HepG2 (cell line): ENCODE measurements at regions not wholly inside any gene's neighbourhood (a gene's known extent, or its start where the extent isn't known, plus 50 kb on each side); places are given as distances from the start of the nearest gene placed in this dataset.

Experiments
- ATAC-seq: fragments of 200-7000 bp; cut with Tn5 transposase; 3 replicates; pipeline ENCODE4 v1.9.1; 2020; ENCODE audit warnings: mild to moderate bottlenecking, moderate library complexity
- BruUV-seq: library from RNA; stranded (reverse); fragments of 400-500 nt; replicated peaks from 2 replicates; lab custom pipeline; 2021; lab: Mats Ljungman, UMichigan
- CTCF ChIA-PET: fragments of 300-600 bp; formaldehyde crosslinking; extraction: SDS; loops from one replicate; lab custom pipeline; 2021; ENCODE audit warnings: low total read pairs, inconsistent platforms, low intra/inter-chr PET ratio; lab: Yijun Ruan, JAX
- POLR2A ChIA-PET: fragments of 350-600 bp; sonication (Branson Sonifier 250); formaldehyde crosslinking; loops from one replicate; lab custom pipeline; 2020; ENCODE audit warnings: antibody characterized with exemption, inconsistent platforms; lab: Yijun Ruan, JAX
- DNase-seq: peaks from one replicate; pipeline ENCODE4 v3.0.0-alpha.2; 2015; ENCODE audit warnings: low spot score
- FAIRE-seq: peaks from 3 replicates; lab custom pipeline; 2011; peaks lifted over from hg19 to GRCh38; lab: Jason Lieb, UNC
- H2AFZ ChIP-seq: one replicate; pipeline ENCODE4 v1.6.1; 2011; ENCODE audit warnings: low read length, inconsistent platforms
- H3K27ac ChIP-seq: fragments of 300-600 bp; 3 replicates; pipeline ENCODE4 v1.8.0; 2011; ENCODE audit warnings: mixed run types, mild to moderate bottlenecking, mixed read lengths, low read length, inconsistent platforms; ENCODE audit not compliant: insufficient read depth; ENCODE audit errors: extremely low read length
- H3K27me3 ChIP-seq, 2 experiments: fragments of 200-600 bp in 1 of 2; 2 replicates in 1 of 2; 3 replicates in 1 of 2; pipeline versions ENCODE4 v1.6.0 to v1.8.0; 2011; ENCODE audit warnings: low read length in 2 of 2, mild to moderate bottlenecking in 2 of 2, moderate library complexity in 2 of 2, inconsistent platforms in 1 of 2; ENCODE audit not compliant: insufficient read depth in 2 of 2, control insufficient read depth in 1 of 2
- H3K36me3 ChIP-seq, 2 experiments: fragments of 200-600 bp in 1 of 2; replicated peaks in 1 of 2; 2 replicates in 1 of 2; 3 replicates in 1 of 2; pipeline versions ENCODE4 v1.5.1 to v1.8.0; 2011; ENCODE audit warnings: low read length in 2 of 2, inconsistent platforms in 1 of 2; ENCODE audit not compliant: insufficient read depth in 2 of 2, control insufficient read depth in 1 of 2
- H3K4me1 ChIP-seq: 2 replicates; pipeline ENCODE4 v1.5.1; 2012; ENCODE audit warnings: low read length, inconsistent platforms; ENCODE audit not compliant: insufficient read depth
- H3K4me2 ChIP-seq: 2 replicates; pipeline ENCODE4 v1.6.0; 2011; ENCODE audit warnings: low read depth, low read length, inconsistent platforms
- H3K4me3 ChIP-seq, 3 experiments: fragments of 200-600 bp in 1 of 3; sonication (generic), shearing (Covaris generic) in 1 of 3; replicated peaks in 1 of 3; 2 replicates each; pipeline ENCODE4 v1.5.1; 2011 to 2016; ENCODE audit warnings: low read length in 3 of 3, inconsistent platforms in 2 of 3, low read depth in 2 of 3, mild to moderate bottlenecking in 2 of 3, control low read depth in 1 of 3, mixed read lengths in 1 of 3; ENCODE audit not compliant: insufficient read depth in 1 of 3
- H3K79me2 ChIP-seq: one replicate; pipeline ENCODE4 v1.6.1; 2011; ENCODE audit warnings: low read length, inconsistent platforms; ENCODE audit not compliant: insufficient read depth
- H3K9ac ChIP-seq: 2 replicates; pipeline ENCODE4 v1.6.0; 2011; ENCODE audit warnings: mild to moderate bottlenecking, low read depth, low read length, inconsistent platforms; ENCODE audit not compliant: insufficient read depth
- H3K9me3 ChIP-seq: 2 replicates; pipeline ENCODE4 v1.5.1; 2012; ENCODE audit warnings: mild to moderate bottlenecking, low read length
- H4K20me1 ChIP-seq: 2 replicates; pipeline ENCODE4 v1.6.0; 2011; ENCODE audit warnings: inconsistent platforms, mild to moderate bottlenecking, low read length, moderate library complexity; ENCODE audit not compliant: insufficient read depth
- CSRNP1 ChIP-seq: sonication (generic); formaldehyde crosslinking; IDR thresholded peaks from 2 replicates; pipeline ENCODE4 v1.8.1; 2023; ENCODE audit warnings: mild to moderate bottlenecking, missing genetic modification reagents
- FOXC1 ChIP-seq: sonication (generic); formaldehyde crosslinking; IDR thresholded peaks from 2 replicates; pipeline ENCODE4 v1.8.0; 2022; ENCODE audit warnings: mild to moderate bottlenecking, missing genetic modification reagents, borderline replicate concordance
- KDM2A ChIP-seq: sonication (generic); formaldehyde crosslinking; IDR thresholded peaks from 2 replicates; pipeline ENCODE4 v1.4.0; 2020; ENCODE audit warnings: low read depth, missing genetic modification reagents, borderline replicate concordance
- NPAS2 ChIP-seq: sonication (generic); formaldehyde crosslinking; IDR thresholded peaks from 2 replicates; pipeline ENCODE4 v1.8.0; 2022; ENCODE audit warnings: mild to moderate bottlenecking, missing genetic modification reagents, borderline replicate concordance
- RAD51 ChIP-seq: fragments of 450-650 bp; IDR thresholded peaks from 2 replicates; pipeline ENCODE4 v1.6.1; 2016; ENCODE audit warnings: borderline replicate concordance
- SKIL ChIP-seq: sonication (generic); formaldehyde crosslinking; IDR thresholded peaks from 2 replicates; pipeline ENCODE4 v1.8.0; 2022; ENCODE audit warnings: missing genetic modification reagents, mild to moderate bottlenecking, moderate library complexity, borderline replicate concordance
- ZNF317 ChIP-seq: sonication (generic); formaldehyde crosslinking; IDR thresholded peaks from 2 replicates; pipeline ENCODE4 v1.5.0; 2020; ENCODE audit warnings: mild to moderate bottlenecking, missing genetic modification reagents
- ZNF460 ChIP-seq: sonication (generic); formaldehyde crosslinking; IDR thresholded peaks from 2 replicates; pipeline ENCODE4 v1.5.1; 2020; ENCODE audit warnings: missing genetic modification reagents, mild to moderate bottlenecking, borderline replicate concordance
- ZNF781 ChIP-seq: sonication (generic); formaldehyde crosslinking; IDR thresholded peaks from 2 replicates; pipeline ENCODE4 v1.5.1; 2020; ENCODE audit warnings: borderline replicate concordance, mild to moderate bottlenecking, missing genetic modification reagents; ENCODE audit errors: not compliant biosample characterization
- WGBS: methylation state at CpG from one replicate; pipeline ENCODE4 v1.1.6; 2017; ENCODE audit warnings: low lambda C conversion rate; 5-methylcytosine and 5-hydroxymethylcytosine counted together
- in situ Hi-C: cut with HindIII; loops from 2 replicates; pipeline ENCODE4 v1.10.0; 2017; ENCODE audit warnings: low pct_unique_long_range_greater_than_20kb; ENCODE audit not compliant: extremely low pct_ligation_motif_present
- intact Hi-C: fragments of 100-400 bp; cut with micrococcal nuclease; formaldehyde crosslinking; loops from one replicate; pipeline ENCODE4 v1.10.0; 2022; ENCODE audit not compliant: unreplicated experiment
- TF ChIP-seq, protein P1 (sequence below): sonication (generic); formaldehyde crosslinking; IDR thresholded peaks from 2 replicates; pipeline ENCODE4 v1.4.0; 2020; ENCODE audit warnings: mild to moderate bottlenecking, missing genetic modification reagents
- TF ChIP-seq, protein P2 (sequence below): fragments of 450-650 bp; IDR thresholded peaks from 2 replicates; pipeline ENCODE4 v1.6.1; 2016

GRCh38 chr20:51223183-51223720, 200.3 kb upstream of the KCNG1 start:
- Histone ChIP-seq H3K4me2 (no peak overlapping the region), H4K20me1 (no peaks in the 10 kb centered on the region), H3K4me1 (no peaks in the 10 kb centered on the region), H3K36me3 (no peaks in the 10 kb centered on the region), H3K27ac (no peak overlapping the region), H3K79me2 (no peaks in the 10 kb centered on the region), H3K4me3 (no peak overlapping the region), H2AFZ (no peak overlapping the region), H3K9me3 (no peaks in the 10 kb centered on the region), H3K27me3 (peaks cover 6 to 20% of the 10 kb centered on the region in 2 experiments; a peak in 4 of 5 replicates), H3K9ac (no peak overlapping the region)
- intact Hi-C loops, result no loop called here
- DNase-seq, result no peak
- POLR2A ChIA-PET, result no interaction called here
- no peak for FAIRE-seq
- in situ Hi-C loops, result loop anchor here (5.0 kb wide), 1 partner anchor 84 kb away; no protein-coding TSS in a partner anchor
- WGBS, result 22% methylated on average over 8 of the region's 8 CpGs
- no TSS peak for BruUV-seq
- ATAC-seq, result no peak
- CTCF ChIA-PET, result no interaction called here
- TF ChIP-seq FOXC1 (CRISPR knock-in tag), result no peak
- TF ChIP-seq KDM2A (CRISPR knock-in tag), result no peak
- no peak for TF ChIP-seq ZNF317 (CRISPR knock-in tag)
- no peak for TF ChIP-seq ZNF460 (CRISPR knock-in tag)
- TF ChIP-seq, protein P1, sequence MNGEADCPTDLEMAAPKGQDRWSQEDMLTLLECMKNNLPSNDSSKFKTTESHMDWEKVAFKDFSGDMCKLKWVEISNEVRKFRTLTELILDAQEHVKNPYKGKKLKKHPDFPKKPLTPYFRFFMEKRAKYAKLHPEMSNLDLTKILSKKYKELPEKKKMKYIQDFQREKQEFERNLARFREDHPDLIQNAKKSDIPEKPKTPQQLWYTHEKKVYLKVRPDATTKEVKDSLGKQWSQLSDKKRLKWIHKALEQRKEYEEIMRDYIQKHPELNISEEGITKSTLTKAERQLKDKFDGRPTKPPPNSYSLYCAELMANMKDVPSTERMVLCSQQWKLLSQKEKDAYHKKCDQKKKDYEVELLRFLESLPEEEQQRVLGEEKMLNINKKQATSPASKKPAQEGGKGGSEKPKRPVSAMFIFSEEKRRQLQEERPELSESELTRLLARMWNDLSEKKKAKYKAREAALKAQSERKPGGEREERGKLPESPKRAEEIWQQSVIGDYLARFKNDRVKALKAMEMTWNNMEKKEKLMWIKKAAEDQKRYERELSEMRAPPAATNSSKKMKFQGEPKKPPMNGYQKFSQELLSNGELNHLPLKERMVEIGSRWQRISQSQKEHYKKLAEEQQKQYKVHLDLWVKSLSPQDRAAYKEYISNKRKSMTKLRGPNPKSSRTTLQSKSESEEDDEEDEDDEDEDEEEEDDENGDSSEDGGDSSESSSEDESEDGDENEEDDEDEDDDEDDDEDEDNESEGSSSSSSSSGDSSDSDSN, result no peak
- no peak for TF ChIP-seq ZNF781 (CRISPR knock-in tag)
- TF ChIP-seq, protein P2, sequence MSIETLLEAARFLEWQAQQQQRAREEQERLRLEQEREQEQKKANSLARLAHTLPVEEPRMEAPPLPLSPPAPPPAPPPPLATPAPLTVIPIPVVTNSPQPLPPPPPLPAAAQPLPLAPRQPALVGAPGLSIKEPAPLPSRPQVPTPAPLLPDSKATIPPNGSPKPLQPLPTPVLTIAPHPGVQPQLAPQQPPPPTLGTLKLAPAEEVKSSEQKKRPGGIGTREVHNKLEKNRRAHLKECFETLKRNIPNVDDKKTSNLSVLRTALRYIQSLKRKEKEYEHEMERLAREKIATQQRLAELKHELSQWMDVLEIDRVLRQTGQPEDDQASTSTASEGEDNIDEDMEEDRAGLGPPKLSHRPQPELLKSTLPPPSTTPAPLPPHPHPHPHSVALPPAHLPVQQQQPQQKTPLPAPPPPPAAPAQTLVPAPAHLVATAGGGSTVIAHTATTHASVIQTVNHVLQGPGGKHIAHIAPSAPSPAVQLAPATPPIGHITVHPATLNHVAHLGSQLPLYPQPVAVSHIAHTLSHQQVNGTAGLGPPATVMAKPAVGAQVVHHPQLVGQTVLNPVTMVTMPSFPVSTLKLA, result no peak
- no peak for TF ChIP-seq SKIL (CRISPR knock-in tag)
- no peak for TF ChIP-seq NPAS2 (CRISPR knock-in tag)
- TF ChIP-seq CSRNP1, result no peak
- no peak for TF ChIP-seq RAD51
